ENCODE measurements at regions not wholly inside any gene's neighbourhood (a gene's known extent, or its start where the extent isn't known, plus 50 kb on each side); places are given as distances from the start of the nearest gene placed in this dataset.

DNA sequence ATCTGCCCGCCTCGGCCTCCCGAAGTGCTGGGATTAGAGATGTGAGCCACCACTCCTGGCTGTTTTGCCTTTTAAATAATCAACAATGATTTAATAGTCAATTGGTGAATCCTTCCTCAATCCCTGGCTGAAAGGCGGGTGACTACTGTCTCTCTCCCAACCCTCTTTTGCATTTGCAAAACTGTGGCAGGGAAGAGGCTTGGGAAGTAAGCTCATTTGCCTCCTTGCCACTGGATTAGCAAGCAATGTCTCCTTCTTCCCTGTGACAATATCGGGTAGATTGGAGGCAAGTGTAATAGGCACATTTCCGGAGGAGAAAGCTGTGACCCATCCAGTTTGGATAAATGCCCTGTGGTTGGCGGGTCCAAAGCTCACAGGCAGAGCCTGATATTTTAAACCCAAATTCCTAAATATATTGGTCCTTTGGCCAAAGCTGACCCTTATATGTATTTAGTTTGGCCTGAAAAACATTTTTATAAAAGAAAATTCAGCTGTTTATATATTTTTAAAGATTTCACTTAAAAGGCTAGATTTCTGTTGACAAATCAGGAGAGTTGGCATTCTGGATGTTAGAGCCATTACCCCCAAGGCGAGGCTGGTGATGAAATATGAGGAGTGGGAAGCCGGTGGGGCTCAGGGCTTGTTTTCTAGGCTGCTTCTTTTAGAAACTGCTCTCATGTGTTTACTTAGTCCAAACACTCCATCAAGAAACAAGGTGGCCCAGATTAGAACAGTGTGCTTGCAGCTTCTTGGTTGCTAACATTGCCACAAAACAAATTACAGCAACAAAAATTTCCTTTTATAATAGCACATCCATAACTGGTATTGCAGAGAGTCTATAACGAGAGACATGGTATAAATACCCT lies 646.9 kb upstream of the TMEM132C start:
- Histone ChIP-seq H3K9me3 (ENCODE audit: low read length) (no peaks in the 10 kb centered on the region), H3K9me2 (ENCODE audit: insufficient read depth, low read length) (no peaks in the 10 kb centered on the region), H2AFZ (ENCODE audit: low read length) (no peak overlapping the region), H3K79me2 (ENCODE audit: insufficient read depth, low read depth, low read length) (no peaks in the 10 kb centered on the region), H3K36me3 (ENCODE audit: insufficient read depth, low read length) (no peaks in the 10 kb centered on the region), H4K20me1 (ENCODE audit: insufficient read depth, low read length) (no peaks in the 10 kb centered on the region), H3K4me1 (ENCODE audit: insufficient read depth, low read length, poor library complexity, severe bottlenecking) (no peaks in the 10 kb centered on the region), H3K27ac (ENCODE audit: low read depth, low read length, poor library complexity, severe bottlenecking) (no peak overlapping the region), H3K4me2 (ENCODE audit: low read length) (no peak overlapping the region), H3K4me3 (ENCODE audit: low read depth, low read length, poor library complexity, severe bottlenecking) (no peak overlapping the region)
- intact Hi-C loops (cut with micrococcal nuclease; ENCODE audit: unreplicated experiment), result no loop called here
- ChIA-PET CTCF (ENCODE audit: unreplicated experiment) (no interaction called here), POLR2A (interaction anchor here (0.5 kb wide), 1 partner anchor 1546 kb away, joined by 4 read pairs; no protein-coding TSS in a partner anchor)
- BruUV-seq (replicated peaks), result no TSS peak
- TF ChIP-seq, protein P1, sequence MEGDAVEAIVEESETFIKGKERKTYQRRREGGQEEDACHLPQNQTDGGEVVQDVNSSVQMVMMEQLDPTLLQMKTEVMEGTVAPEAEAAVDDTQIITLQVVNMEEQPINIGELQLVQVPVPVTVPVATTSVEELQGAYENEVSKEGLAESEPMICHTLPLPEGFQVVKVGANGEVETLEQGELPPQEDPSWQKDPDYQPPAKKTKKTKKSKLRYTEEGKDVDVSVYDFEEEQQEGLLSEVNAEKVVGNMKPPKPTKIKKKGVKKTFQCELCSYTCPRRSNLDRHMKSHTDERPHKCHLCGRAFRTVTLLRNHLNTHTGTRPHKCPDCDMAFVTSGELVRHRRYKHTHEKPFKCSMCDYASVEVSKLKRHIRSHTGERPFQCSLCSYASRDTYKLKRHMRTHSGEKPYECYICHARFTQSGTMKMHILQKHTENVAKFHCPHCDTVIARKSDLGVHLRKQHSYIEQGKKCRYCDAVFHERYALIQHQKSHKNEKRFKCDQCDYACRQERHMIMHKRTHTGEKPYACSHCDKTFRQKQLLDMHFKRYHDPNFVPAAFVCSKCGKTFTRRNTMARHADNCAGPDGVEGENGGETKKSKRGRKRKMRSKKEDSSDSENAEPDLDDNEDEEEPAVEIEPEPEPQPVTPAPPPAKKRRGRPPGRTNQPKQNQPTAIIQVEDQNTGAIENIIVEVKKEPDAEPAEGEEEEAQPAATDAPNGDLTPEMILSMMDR (conservative IDR thresholded peaks at IDR 0.05; ENCODE audit: low read length), result no peak
- no peak for DNase-seq (ENCODE audit: low spot score)

DNA sequence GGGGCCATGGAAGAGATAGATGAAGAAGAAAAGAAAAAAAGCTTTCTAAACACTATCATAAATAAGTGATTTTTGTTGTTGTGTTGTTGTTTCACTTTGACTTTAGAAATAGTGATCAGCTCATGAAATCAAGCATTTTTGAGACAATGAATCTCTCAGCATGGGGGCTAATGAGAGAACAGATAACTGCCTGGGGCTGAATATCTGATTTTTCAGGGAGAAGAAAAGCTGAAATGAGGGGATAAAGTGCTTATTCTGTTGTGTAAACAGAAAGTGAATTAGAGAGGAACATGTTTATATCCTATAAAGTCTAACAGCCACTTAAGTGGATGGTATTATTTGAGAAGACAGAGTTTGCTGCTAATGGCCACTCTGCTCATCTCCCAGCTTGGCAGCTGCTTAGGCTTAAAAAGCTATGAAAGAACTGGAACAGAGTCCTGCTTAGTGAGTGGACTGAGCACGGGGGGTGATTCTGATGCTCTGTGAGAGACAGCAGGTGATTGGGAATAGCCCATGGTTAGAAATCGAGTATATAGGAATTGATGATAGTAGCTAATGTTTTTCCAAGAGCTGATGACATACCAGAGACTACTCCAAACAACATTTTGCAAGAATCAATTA lies 646.1 kb upstream of the TMEM132C start:
- POLR2A ChIA-PET, result interaction anchor here (0.5 kb wide), 1 partner anchor 1547 kb away, joined by 4 read pairs; no protein-coding TSS in a partner anchor
- H3K9me2 ChIP-seq (ENCODE audit: insufficient read depth, low read length), result no peaks in the 10 kb centered on the region
- DNase-seq (ENCODE audit: low spot score), result no peak
- H3K36me3 ChIP-seq (ENCODE audit: insufficient read depth, low read length), result no peaks in the 10 kb centered on the region
- intact Hi-C loops (cut with micrococcal nuclease; ENCODE audit: unreplicated experiment), result no loop called here
- no peaks in the 10 kb centered on the region for H3K4me1 ChIP-seq (ENCODE audit: insufficient read depth, low read length, poor library complexity, severe bottlenecking)
- H3K4me3 ChIP-seq (ENCODE audit: low read depth, low read length, poor library complexity, severe bottlenecking), result no peak overlapping the region
- H3K27ac ChIP-seq (ENCODE audit: low read depth, low read length, poor library complexity, severe bottlenecking), result no peak overlapping the region
- no TSS peak for BruUV-seq (replicated peaks)
- H4K20me1 ChIP-seq (ENCODE audit: insufficient read depth, low read length), result no peaks in the 10 kb centered on the region
- CTCF ChIA-PET (ENCODE audit: unreplicated experiment), result no interaction called here
- TF ChIP-seq EZH2phosphoT487 (IDR thresholded peaks at IDR 0.05; ENCODE audit: borderline replicate concordance, low read depth, low read length), result no peak
- TF ChIP-seq, protein P1 (conservative IDR thresholded peaks at IDR 0.05; ENCODE audit: low read length), result no peak
- no peaks in the 10 kb centered on the region for H3K9me3 ChIP-seq (ENCODE audit: low read length)
- no peaks in the 10 kb centered on the region for H3K79me2 ChIP-seq (ENCODE audit: insufficient read depth, low read depth, low read length)
- H3K4me2 ChIP-seq (ENCODE audit: low read length), result no peak overlapping the region
- H2AFZ ChIP-seq (ENCODE audit: low read length), result no peak overlapping the region

DNA sequence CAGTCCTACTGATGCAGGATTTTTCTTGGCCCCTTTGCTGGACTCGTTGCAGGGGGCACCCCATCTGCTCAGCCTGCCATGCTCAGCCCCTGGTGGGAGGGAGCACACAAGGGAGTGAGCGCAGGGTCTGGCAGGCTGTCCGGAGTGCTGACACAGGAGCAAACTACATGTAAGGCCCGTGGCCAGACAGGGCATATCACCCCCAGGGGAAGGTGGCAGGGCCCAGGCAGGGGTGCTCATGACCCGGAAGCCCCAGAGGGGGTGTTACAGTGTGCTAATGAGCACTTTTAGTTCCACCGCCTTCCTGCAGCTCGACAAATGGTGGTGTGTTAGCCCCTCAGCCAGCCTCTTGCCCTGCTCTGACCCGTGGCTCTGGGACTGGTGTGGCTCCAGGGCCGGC lies 645.6 kb upstream of the TMEM132C start:
- no peaks in the 10 kb centered on the region for H3K36me3 ChIP-seq (ENCODE audit: insufficient read depth, low read length)
- CTCF ChIA-PET (ENCODE audit: unreplicated experiment), result no interaction called here
- H3K4me1 ChIP-seq (ENCODE audit: insufficient read depth, low read length, poor library complexity, severe bottlenecking), result no peaks in the 10 kb centered on the region
- no peak overlapping the region for H2AFZ ChIP-seq (ENCODE audit: low read length)
- TF ChIP-seq, protein P1 (conservative IDR thresholded peaks at IDR 0.05; ENCODE audit: low read length), result no peak
- TF ChIP-seq EZH2phosphoT487 (IDR thresholded peaks at IDR 0.05; ENCODE audit: borderline replicate concordance, low read depth, low read length), result no peak
- intact Hi-C loops (cut with micrococcal nuclease; ENCODE audit: unreplicated experiment), result no loop called here
- no peak for DNase-seq (ENCODE audit: low spot score)
- no peak overlapping the region for H3K4me2 ChIP-seq (ENCODE audit: low read length)
- H3K27ac ChIP-seq (ENCODE audit: low read depth, low read length, poor library complexity, severe bottlenecking), result no peak overlapping the region
- H4K20me1 ChIP-seq (ENCODE audit: insufficient read depth, low read length), result no peaks in the 10 kb centered on the region
- no peaks in the 10 kb centered on the region for H3K9me3 ChIP-seq (ENCODE audit: low read length)
- H3K4me3 ChIP-seq (ENCODE audit: low read depth, low read length, poor library complexity, severe bottlenecking), result no peak overlapping the region
- BruUV-seq (replicated peaks), result no TSS peak
- no peaks in the 10 kb centered on the region for H3K79me2 ChIP-seq (ENCODE audit: insufficient read depth, low read depth, low read length)
- POLR2A ChIA-PET, result no interaction called here
- H3K9me2 ChIP-seq (ENCODE audit: insufficient read depth, low read length), result no peaks in the 10 kb centered on the region
